ENCODE measurements at regions not wholly inside any gene's neighbourhood (a gene's known extent, or its start where the extent isn't known, plus 50 kb on each side); places are given as distances from the start of the nearest gene placed in this dataset.
A peak's percentile ranks its signal among the peaks of the same experiment; 100 is the strongest.

DNA sequence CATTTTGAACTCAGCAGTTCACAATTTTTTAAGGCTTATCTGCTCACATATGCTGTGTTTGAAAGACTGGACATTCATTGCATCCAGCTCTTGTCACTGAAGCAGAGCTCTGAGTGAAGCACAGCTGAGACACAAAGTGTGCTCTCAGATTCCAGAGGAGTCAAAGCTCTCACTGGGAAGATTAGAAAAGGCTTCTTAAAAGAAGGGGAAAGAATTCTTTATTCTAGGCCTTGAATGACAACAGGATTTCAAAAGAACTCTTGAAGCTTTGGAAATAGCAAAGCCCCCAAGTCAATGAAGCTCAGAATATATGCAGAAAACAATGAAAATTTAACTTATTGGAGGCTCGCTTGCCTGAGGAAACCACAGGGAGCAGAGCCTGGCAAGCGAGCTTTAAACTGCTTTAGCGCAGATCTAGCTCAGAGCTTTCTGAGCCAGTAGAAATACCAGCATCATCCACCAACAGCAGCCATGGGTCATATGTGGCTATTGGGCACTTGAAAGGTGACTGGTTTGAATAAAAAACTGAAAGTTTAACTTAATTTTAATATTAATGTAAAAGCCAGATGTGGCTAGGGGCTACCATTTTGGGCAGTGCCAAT lies 369.7 kb downstream of the OSR1 start:
- Histone ChIP-seq H3K27me3 (ENCODE audit: insufficient read depth, low read depth, low read length) (no peaks in the 10 kb centered on the region), H3K4me3 (ENCODE audit: low read length) (no peak overlapping the region), H3K4me2 (ENCODE audit: low read length) (no peak overlapping the region), H2AFZ (ENCODE audit: low read depth, low read length) (no peak overlapping the region), H3K36me3 (ENCODE audit: insufficient read depth, low read length) (no peaks in the 10 kb centered on the region), H3K9me2 (ENCODE audit: insufficient read depth, low read length) (no peaks in the 10 kb centered on the region), H3F3A (ENCODE audit: insufficient read depth, low read length, poor library complexity, severe bottlenecking) (no peaks in the 10 kb centered on the region), H3K9ac (ENCODE audit: low read length) (no peak overlapping the region), H3K27ac (ENCODE audit: low read length) (no peak overlapping the region), H3K9me3 (ENCODE audit: low read length) (no peaks in the 10 kb centered on the region), H4K20me1 (ENCODE audit: insufficient read depth) (no peaks in the 10 kb centered on the region), H3K79me2 (replicated peaks; ENCODE audit: insufficient read depth, low read length) (no peaks in the 10 kb centered on the region)
- no peak for TF ChIP-seq REST (IDR thresholded peaks at IDR 0.05; ENCODE audit: borderline replicate concordance)
- no peak for TF ChIP-seq TAF1 (IDR thresholded peaks at IDR 0.05; ENCODE audit: low read depth)

GRCh38 chr2:18987592-18988073 lies 370.8 kb downstream of the OSR1 start:
- no peak for TF ChIP-seq EZH2 (IDR thresholded peaks at IDR 0.05; ENCODE audit: borderline replicate concordance, insufficient read depth, low read length, poor library complexity, severe bottlenecking)
- peak; percentile 10 for TF ChIP-seq RAD21 (conservative IDR thresholded peaks at IDR 0.05)
- H2AFZ ChIP-seq (ENCODE audit: low read depth, low read length): no peak overlapping the region
- H3K27ac ChIP-seq (ENCODE audit: low read length): no peak overlapping the region
- H3K9me3 ChIP-seq (ENCODE audit: low read length): no peaks in the 10 kb centered on the region
- H4K20me1 ChIP-seq (ENCODE audit: insufficient read depth): no peaks in the 10 kb centered on the region
- no peaks in the 10 kb centered on the region for H3K36me3 ChIP-seq (ENCODE audit: insufficient read depth, low read length)
- no peaks in the 10 kb centered on the region for H3K9me2 ChIP-seq (ENCODE audit: insufficient read depth, low read length)
- H3K4me3 ChIP-seq (ENCODE audit: low read length): no peak overlapping the region
- no peaks in the 10 kb centered on the region for H3K79me2 ChIP-seq (replicated peaks; ENCODE audit: insufficient read depth, low read length)
- no peak overlapping the region for H3K4me2 ChIP-seq (ENCODE audit: low read length)
- H3K9ac ChIP-seq (ENCODE audit: low read length): no peak overlapping the region
- no peaks in the 10 kb centered on the region for H3F3A ChIP-seq (ENCODE audit: insufficient read depth, low read length, poor library complexity, severe bottlenecking)
- no peaks in the 10 kb centered on the region for H3K27me3 ChIP-seq (ENCODE audit: insufficient read depth, low read depth, low read length)

DNA sequence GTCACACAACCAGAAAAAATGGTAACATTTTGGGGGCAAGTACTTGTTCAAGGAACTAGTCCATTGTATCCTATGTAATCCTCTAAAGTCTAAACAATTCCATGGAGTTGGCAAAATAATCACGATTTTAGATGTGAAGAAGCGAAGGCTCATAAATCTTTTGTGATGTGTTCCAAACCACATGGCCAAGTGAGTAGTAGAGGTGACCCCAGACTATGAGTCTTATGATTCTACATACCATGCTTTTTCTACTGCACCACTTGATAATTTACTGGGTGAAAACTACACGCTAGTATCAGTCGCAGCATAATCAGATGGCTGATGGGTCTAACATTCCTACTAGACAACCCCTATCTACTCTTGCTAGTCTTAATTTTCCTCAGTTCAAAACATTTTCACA lies 371.4 kb downstream of the OSR1 start:
- H3K79me2 ChIP-seq (replicated peaks; ENCODE audit: insufficient read depth, low read length): no peaks in the 10 kb centered on the region
- H3K36me3 ChIP-seq (ENCODE audit: insufficient read depth, low read length): no peaks in the 10 kb centered on the region
- no peak overlapping the region for H3K4me2 ChIP-seq (ENCODE audit: low read length)
- no peaks in the 10 kb centered on the region for H4K20me1 ChIP-seq (ENCODE audit: insufficient read depth)
- no peaks in the 10 kb centered on the region for H3K27me3 ChIP-seq (ENCODE audit: insufficient read depth, low read depth, low read length)
- no peak overlapping the region for H3K27ac ChIP-seq (ENCODE audit: low read length)
- no peak overlapping the region for H2AFZ ChIP-seq (ENCODE audit: low read depth, low read length)
- H3K9me3 ChIP-seq (ENCODE audit: low read length): no peaks in the 10 kb centered on the region
- no peak overlapping the region for H3K4me3 ChIP-seq (ENCODE audit: low read length)
- TF ChIP-seq CTCF (IDR thresholded peaks at IDR 0.05; ENCODE audit: poor library complexity, severe bottlenecking) (no peak), RAD21 (conservative IDR thresholded peaks at IDR 0.05) (no peak), EP300 (conservative IDR thresholded peaks at IDR 0.05; ENCODE audit: poor library complexity, severe bottlenecking) (no peak), MXI1 (conservative IDR thresholded peaks at IDR 0.05; ENCODE audit: poor library complexity, severe bottlenecking) (no peak), REST (IDR thresholded peaks at IDR 0.05; ENCODE audit: borderline replicate concordance) (no peak), POLR2AphosphoS5 (IDR thresholded peaks at IDR 0.05) (no peak), SMC3 (conservative IDR thresholded peaks at IDR 0.05; ENCODE audit: poor library complexity) (no peak), TAF1 (IDR thresholded peaks at IDR 0.05; ENCODE audit: low read depth) (no peak), EZH2 (IDR thresholded peaks at IDR 0.05; ENCODE audit: borderline replicate concordance, insufficient read depth, low read length, poor library complexity, severe bottlenecking) (no peak)
- H3F3A ChIP-seq (ENCODE audit: insufficient read depth, low read length, poor library complexity, severe bottlenecking): no peaks in the 10 kb centered on the region
- no peaks in the 10 kb centered on the region for H3K9me2 ChIP-seq (ENCODE audit: insufficient read depth, low read length)
- H3K9ac ChIP-seq (ENCODE audit: low read length): no peak overlapping the region

All from neural cell (in vitro differentiated cells).